ENCODE measurements at regions not wholly inside any gene's neighbourhood (a gene's known extent, or its start where the extent isn't known, plus 50 kb on each side); places are given as distances from the start of the nearest gene placed in this dataset.

DNA sequence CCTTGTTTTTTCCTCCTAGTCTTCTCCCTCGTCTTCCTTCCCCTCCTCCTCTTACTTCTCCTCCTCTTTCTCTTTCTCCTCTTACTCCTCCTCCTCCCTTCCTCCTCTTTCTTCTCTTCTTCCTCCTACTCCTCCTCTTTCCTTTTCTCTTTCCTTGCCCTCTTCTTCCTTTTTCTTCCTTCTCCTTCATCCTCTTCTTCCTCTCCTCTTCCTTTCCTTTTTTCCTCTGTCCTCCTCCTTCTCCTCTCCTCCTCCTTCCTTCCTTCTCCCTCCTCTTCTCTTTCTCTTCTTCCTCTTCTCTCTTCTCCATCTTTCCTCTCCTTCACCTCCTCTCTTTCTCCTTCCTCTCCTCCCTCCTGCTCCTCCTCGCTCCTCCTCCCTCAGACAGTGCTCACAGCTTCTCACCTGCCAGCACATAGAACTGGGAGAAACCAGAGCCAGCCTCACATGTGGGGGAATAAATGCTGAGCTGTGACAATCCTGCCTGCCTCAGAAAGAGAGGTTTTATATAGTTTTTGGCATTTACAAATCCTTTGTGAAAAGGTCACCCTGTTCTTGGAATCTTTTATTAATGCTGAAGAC is 84.3 kb upstream of the NLRP1 start:
- H3K27me3 Mint-ChIP-seq (ENCODE audit: insufficient read depth, low read depth, poor library complexity), result peaks cover 4% of the 10 kb centered on the region
- TF ChIP-seq POLR2AphosphoS5 (IDR thresholded peaks at IDR 0.05; ENCODE audit: low read depth) (no peak), ZNF331 (CRISPR knock-in tag; IDR thresholded peaks at IDR 0.05; ENCODE audit: low read depth) (no peak), CREB1 (CRISPR knock-in tag; IDR thresholded peaks at IDR 0.05; ENCODE audit: low read depth) (no peak), NANOG (IDR thresholded peaks at IDR 0.05; ENCODE audit: borderline replicate concordance) (no peak), STAT1 (IDR thresholded peaks at IDR 0.05; ENCODE audit: unreplicated experiment) (no peak), CTCF (conservative IDR thresholded peaks at IDR 0.05; ENCODE audit: low read depth in 2 of 2) (no peak)
- TF ChIP-seq, protein P1, sequence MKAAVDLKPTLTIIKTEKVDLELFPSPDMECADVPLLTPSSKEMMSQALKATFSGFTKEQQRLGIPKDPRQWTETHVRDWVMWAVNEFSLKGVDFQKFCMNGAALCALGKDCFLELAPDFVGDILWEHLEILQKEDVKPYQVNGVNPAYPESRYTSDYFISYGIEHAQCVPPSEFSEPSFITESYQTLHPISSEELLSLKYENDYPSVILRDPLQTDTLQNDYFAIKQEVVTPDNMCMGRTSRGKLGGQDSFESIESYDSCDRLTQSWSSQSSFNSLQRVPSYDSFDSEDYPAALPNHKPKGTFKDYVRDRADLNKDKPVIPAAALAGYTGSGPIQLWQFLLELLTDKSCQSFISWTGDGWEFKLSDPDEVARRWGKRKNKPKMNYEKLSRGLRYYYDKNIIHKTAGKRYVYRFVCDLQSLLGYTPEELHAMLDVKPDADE (IDR thresholded peaks at IDR 0.05), result no peak
- TF ChIP-seq, protein P2, sequence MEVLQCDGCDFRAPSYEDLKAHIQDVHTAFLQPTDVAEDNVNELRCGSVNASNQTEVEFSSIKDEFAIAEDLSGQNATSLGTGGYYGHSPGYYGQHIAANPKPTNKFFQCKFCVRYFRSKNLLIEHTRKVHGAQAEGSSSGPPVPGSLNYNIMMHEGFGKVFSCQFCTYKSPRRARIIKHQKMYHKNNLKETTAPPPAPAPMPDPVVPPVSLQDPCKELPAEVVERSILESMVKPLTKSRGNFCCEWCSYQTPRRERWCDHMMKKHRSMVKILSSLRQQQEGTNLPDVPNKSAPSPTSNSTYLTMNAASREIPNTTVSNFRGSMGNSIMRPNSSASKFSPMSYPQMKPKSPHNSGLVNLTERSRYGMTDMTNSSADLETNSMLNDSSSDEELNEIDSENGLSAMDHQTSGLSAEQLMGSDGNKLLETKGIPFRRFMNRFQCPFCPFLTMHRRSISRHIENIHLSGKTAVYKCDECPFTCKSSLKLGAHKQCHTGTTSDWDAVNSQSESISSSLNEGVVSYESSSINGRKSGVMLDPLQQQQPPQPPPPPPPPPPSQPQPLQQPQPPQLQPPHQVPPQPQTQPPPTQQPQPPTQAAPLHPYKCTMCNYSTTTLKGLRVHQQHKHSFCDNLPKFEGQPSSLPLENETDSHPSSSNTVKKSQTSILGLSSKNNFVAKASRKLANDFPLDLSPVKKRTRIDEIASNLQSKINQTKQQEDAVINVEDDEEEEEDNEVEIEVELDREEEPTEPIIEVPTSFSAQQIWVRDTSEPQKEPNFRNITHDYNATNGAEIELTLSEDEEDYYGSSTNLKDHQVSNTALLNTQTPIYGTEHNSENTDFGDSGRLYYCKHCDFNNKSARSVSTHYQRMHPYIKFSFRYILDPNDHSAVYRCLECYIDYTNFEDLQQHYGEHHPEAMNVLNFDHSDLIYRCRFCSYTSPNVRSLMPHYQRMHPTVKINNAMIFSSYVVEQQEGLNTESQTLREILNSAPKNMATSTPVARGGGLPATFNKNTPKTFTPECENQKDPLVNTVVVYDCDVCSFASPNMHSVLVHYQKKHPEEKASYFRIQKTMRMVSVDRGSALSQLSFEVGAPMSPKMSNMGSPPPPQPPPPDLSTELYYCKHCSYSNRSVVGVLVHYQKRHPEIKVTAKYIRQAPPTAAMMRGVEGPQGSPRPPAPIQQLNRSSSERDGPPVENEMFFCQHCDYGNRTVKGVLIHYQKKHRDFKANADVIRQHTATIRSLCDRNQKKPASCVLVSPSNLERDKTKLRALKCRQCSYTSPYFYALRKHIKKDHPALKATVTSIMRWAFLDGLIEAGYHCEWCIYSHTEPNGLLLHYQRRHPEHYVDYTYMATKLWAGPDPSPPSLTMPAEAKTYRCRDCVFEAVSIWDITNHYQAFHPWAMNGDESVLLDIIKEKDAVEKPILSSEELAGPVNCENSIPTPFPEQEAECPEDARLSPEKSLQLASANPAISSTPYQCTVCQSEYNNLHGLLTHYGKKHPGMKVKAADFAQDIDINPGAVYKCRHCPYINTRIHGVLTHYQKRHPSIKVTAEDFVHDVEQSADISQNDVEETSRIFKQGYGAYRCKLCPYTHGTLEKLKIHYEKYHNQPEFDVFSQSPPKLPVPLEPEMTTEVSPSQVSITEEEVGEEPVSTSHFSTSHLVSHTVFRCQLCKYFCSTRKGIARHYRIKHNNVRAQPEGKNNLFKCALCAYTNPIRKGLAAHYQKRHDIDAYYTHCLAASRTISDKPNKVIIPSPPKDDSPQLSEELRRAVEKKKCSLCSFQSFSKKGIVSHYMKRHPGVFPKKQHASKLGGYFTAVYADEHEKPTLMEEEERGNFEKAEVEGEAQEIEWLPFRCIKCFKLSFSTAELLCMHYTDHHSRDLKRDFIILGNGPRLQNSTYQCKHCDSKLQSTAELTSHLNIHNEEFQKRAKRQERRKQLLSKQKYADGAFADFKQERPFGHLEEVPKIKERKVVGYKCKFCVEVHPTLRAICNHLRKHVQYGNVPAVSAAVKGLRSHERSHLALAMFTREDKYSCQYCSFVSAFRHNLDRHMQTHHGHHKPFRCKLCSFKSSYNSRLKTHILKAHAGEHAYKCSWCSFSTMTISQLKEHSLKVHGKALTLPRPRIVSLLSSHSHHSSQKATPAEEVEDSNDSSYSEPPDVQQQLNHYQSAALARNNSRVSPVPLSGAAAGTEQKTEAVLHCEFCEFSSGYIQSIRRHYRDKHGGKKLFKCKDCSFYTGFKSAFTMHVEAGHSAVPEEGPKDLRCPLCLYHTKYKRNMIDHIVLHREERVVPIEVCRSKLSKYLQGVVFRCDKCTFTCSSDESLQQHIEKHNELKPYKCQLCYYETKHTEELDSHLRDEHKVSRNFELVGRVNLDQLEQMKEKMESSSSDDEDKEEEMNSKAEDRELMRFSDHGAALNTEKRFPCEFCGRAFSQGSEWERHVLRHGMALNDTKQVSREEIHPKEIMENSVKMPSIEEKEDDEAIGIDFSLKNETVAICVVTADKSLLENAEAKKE (CRISPR knock-in tag; IDR thresholded peaks at IDR 0.05), result no peak
- Histone ChIP-seq H3K4me2 (no peak overlapping the region), H3K4me3 (no peak overlapping the region), H3F3A (replicated peaks; ENCODE audit: low read depth) (no peaks in the 10 kb centered on the region), H3K79me2 (replicated peaks; ENCODE audit: insufficient read depth) (no peaks in the 10 kb centered on the region), H2AFZ (no peak overlapping the region), H3K27me3 (ENCODE audit: insufficient read depth) (no peaks in the 10 kb centered on the region), H4K20me1 (replicated peaks; ENCODE audit: insufficient read depth) (no peaks in the 10 kb centered on the region), H3K27ac (ENCODE audit: low read depth) (no peak overlapping the region), H3K36me3 (ENCODE audit: insufficient read depth) (no peaks in the 10 kb centered on the region), H3K4me1 (ENCODE audit: insufficient read depth) (no peaks in the 10 kb centered on the region), H3K9me2 (ENCODE audit: insufficient read depth) (no peaks in the 10 kb centered on the region)
- no peaks in the 10 kb centered on the region for H3K4me1 Mint-ChIP-seq
- ATAC-seq (no peak), DNase-seq (ENCODE audit: low spot score) (no peak)
- H3K9me3 Mint-ChIP-seq, result no peaks in the 10 kb centered on the region
- H3K36me3 Mint-ChIP-seq (ENCODE audit: low read depth), result no peaks in the 10 kb centered on the region
- no peak overlapping the region for H3K27ac Mint-ChIP-seq
- H3K4me3 Mint-ChIP-seq, result no peak overlapping the region
